PC-9 (cell line): ENCODE measurements at regions not wholly inside any gene's neighbourhood (a gene's known extent, or its start where the extent isn't known, plus 50 kb on each side); places are given as distances from the start of the nearest gene placed in this dataset.

Experiments used
- BruUV-seq: library from RNA; stranded (reverse); fragments of 400-500 nt; replicated peaks from 2 replicates; lab custom pipeline; 2021; lab: Mats Ljungman, UMichigan
- CTCF ChIA-PET: fragments of 300-600 bp; sonication (Branson Sonifier 250); formaldehyde crosslinking; loops from one replicate; lab custom pipeline; 2022; ENCODE audit warnings: antibody characterized with exemption; lab: Charles Lee
- POLR2A ChIA-PET: fragments of 300-600 bp; sonication (Branson Sonifier 250); formaldehyde crosslinking; loops from one replicate; lab custom pipeline; 2022; ENCODE audit warnings: antibody characterized with exemption; ENCODE audit not compliant: unreplicated experiment; lab: Charles Lee
- DNase-seq, 2 experiments: peaks; one replicate each; pipeline versions ENCODE4 v3.0.0 to v3.0.0-alpha.2; 2015 to 2022; ENCODE audit warnings: mixed read lengths in 1 of 2
- H2AFZ ChIP-seq: fragments of 200-600 bp; sonication (generic); 2 replicates; pipeline ENCODE4 v1.8.1; 2017; ENCODE audit warnings: antibody characterized with exemption
- H3F3A ChIP-seq: fragments of 200-600 bp; sonication (generic); 2 replicates; pipeline ENCODE4 v1.8.1; 2017; ENCODE audit warnings: antibody characterized with exemption, mild to moderate bottlenecking, low read depth; ENCODE audit not compliant: insufficient read depth
- H3K27ac ChIP-seq: fragments of 200-600 bp; sonication (generic); 2 replicates; pipeline ENCODE4 v1.6.1; 2016; ENCODE audit warnings: mixed run types
- H3K27me3 ChIP-seq: fragments of 200-600 bp; sonication (generic); 2 replicates; pipeline ENCODE4 v1.6.1; 2016; ENCODE audit warnings: low read depth, mixed run types; ENCODE audit not compliant: insufficient read depth
- H3K36me3 ChIP-seq: fragments of 200-600 bp; sonication (generic); 2 replicates; pipeline ENCODE4 v1.6.1; 2016; ENCODE audit warnings: low read depth, mixed run types
- H3K4me1 ChIP-seq: fragments of 200-600 bp; sonication (generic); replicated peaks from 2 replicates; pipeline ENCODE4 v1.6.1; 2016; ENCODE audit warnings: mixed run types; ENCODE audit not compliant: insufficient read depth
- H3K4me2 ChIP-seq: fragments of 200-600 bp; sonication (generic); 2 replicates; pipeline ENCODE4 v1.6.1; 2017; ENCODE audit warnings: mixed run types
- H3K4me3 ChIP-seq: fragments of 200-600 bp; sonication (generic); 2 replicates; pipeline ENCODE4 v1.6.1; 2016; ENCODE audit warnings: mixed run types
- H3K79me2 ChIP-seq: fragments of 200-600 bp; sonication (generic); 2 replicates; pipeline ENCODE4 v1.6.1; 2017; ENCODE audit warnings: low read depth, mixed run types
- H3K9me2 ChIP-seq: fragments of 200-600 bp; sonication (generic); 2 replicates; pipeline ENCODE4 v1.8.1; 2017; ENCODE audit warnings: mild to moderate bottlenecking; ENCODE audit not compliant: insufficient read depth
- H3K9me3 ChIP-seq: fragments of 200-600 bp; sonication (generic); 2 replicates; pipeline ENCODE4 v1.8.1; 2016; ENCODE audit warnings: low read depth; ENCODE audit not compliant: insufficient read depth
- H4K20me1 ChIP-seq: fragments of 200-600 bp; sonication (generic); 2 replicates; pipeline ENCODE4 v1.8.1; 2017; ENCODE audit not compliant: insufficient read depth
- CTCF ChIP-seq: fragments of 200-600 bp; sonication (generic); conservative IDR thresholded peaks from 2 replicates; pipeline ENCODE4 v1.6.1; 2017; ENCODE audit warnings: mixed run types, antibody characterized with exemption, mild to moderate bottlenecking, moderate library complexity
- EZH2 ChIP-seq: fragments of 200-600 bp; sonication (generic); IDR thresholded peaks from 2 replicates; pipeline ENCODE4 v1.8.0; 2017; ENCODE audit warnings: antibody characterized with exemption, low read depth
- intact Hi-C: fragments of 100-400 bp; cut with micrococcal nuclease; formaldehyde crosslinking; loops from one replicate; pipeline ENCODE4 v1.10.0; 2022; ENCODE audit not compliant: unreplicated experiment

GRCh38 chr10:37478381-37478780 is 353.0 kb downstream of the ANKRD30A start:
- H3K4me3 ChIP-seq: no peak overlapping the region
- H2AFZ ChIP-seq: no peak overlapping the region
- POLR2A ChIA-PET: no interaction called here
- H3K36me3 ChIP-seq: no peaks in the 10 kb centered on the region
- H3K27me3 ChIP-seq: no peaks in the 10 kb centered on the region
- H4K20me1 ChIP-seq: no peaks in the 10 kb centered on the region
- H3F3A ChIP-seq: no peaks in the 10 kb centered on the region
- no peak for DNase-seq
- H3K4me2 ChIP-seq: no peak overlapping the region
- no peaks in the 10 kb centered on the region for H3K9me2 ChIP-seq
- CTCF ChIA-PET: no interaction called here
- H3K4me1 ChIP-seq: no peaks in the 10 kb centered on the region
- H3K79me2 ChIP-seq: no peaks in the 10 kb centered on the region
- TF ChIP-seq EZH2 (no peak), CTCF (no peak)
- no peak overlapping the region for H3K27ac ChIP-seq
- no TSS peak for BruUV-seq
- intact Hi-C loops: no loop called here
- H3K9me3 ChIP-seq: no peaks in the 10 kb centered on the region

- H3K9me2 ChIP-seq: no peaks in the 10 kb centered on the region
- H3K36me3 ChIP-seq: no peaks in the 10 kb centered on the region
- H3K79me2 ChIP-seq: no peaks in the 10 kb centered on the region
- intact Hi-C loops: no loop called here
- no peaks in the 10 kb centered on the region for H3K9me3 ChIP-seq
- ChIA-PET CTCF (no interaction called here), POLR2A (no interaction called here)
- TF ChIP-seq CTCF (no peak), EZH2 (no peak)
- no peaks in the 10 kb centered on the region for H3F3A ChIP-seq
- no peaks in the 10 kb centered on the region for H3K27me3 ChIP-seq
- no TSS peak for BruUV-seq
- H3K4me1 ChIP-seq: no peaks in the 10 kb centered on the region
- H2AFZ ChIP-seq: no peak overlapping the region
- no peaks in the 10 kb centered on the region for H4K20me1 ChIP-seq
- no peak overlapping the region for H3K27ac ChIP-seq
- no peak overlapping the region for H3K4me2 ChIP-seq
- H3K4me3 ChIP-seq: no peak overlapping the region
- no peak for DNase-seq
These were observed 350.9 kb downstream of the ANKRD30A start for GRCh38 chr10:37476285-37476684.

- POLR2A ChIA-PET: no interaction called here
- H3K27me3 ChIP-seq: no peaks in the 10 kb centered on the region
- CTCF ChIA-PET: no interaction called here
These were observed 349.2 kb downstream of the ANKRD30A start for GRCh38 chr10:37474645-37475044.

More at GRCh38 chr10:37474645-37475044, 349.2 kb downstream of the ANKRD30A start:
- Histone ChIP-seq H4K20me1 (no peaks in the 10 kb centered on the region), H2AFZ (no peak overlapping the region), H3K79me2 (no peaks in the 10 kb centered on the region), H3K4me2 (no peak overlapping the region), H3K27ac (no peak overlapping the region), H3K9me3 (no peaks in the 10 kb centered on the region), H3K4me1 (no peaks in the 10 kb centered on the region), H3K9me2 (no peaks in the 10 kb centered on the region), H3F3A (no peaks in the 10 kb centered on the region), H3K4me3 (no peak overlapping the region), H3K36me3 (no peaks in the 10 kb centered on the region)
- intact Hi-C loops: no loop called here
- DNase-seq: no peak
- no peak for TF ChIP-seq CTCF
- TF ChIP-seq EZH2: no peak
- no TSS peak for BruUV-seq
